ENCODE measurements at regions not wholly inside any gene's neighbourhood (a gene's known extent, or its start where the extent isn't known, plus 50 kb on each side); places are given as distances from the start of the nearest gene placed in this dataset.

- DNase-seq (ENCODE audit: low read depth in 1 of 2, low spot score in 1 of 2), result no peak
Measured at GRCh38 chr12:24102676-24103075, 153.2 kb upstream of the SOX5 start.

DNA sequence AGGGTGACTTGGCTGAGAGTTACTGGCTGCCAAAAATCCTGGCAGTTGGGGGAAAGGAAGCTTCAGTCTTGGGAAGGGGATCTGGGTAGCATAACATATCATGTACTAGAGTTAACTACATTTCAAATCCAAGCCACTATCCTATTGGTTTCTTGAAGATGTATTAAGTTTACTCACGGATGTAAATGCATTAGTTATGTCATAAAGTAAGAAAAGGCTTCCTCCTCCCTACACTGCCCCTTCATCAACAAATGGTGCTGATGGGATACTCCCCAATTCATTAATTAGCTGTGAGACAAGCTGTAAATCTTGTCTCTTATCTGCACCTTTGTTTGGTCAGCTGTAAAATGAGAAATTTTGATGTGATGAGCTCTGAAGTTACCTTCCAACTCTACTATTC lies 150.1 kb upstream of the SOX5 start:
- DNase-seq (ENCODE audit: low read depth in 1 of 2, low spot score in 1 of 2), result no peak

DNA sequence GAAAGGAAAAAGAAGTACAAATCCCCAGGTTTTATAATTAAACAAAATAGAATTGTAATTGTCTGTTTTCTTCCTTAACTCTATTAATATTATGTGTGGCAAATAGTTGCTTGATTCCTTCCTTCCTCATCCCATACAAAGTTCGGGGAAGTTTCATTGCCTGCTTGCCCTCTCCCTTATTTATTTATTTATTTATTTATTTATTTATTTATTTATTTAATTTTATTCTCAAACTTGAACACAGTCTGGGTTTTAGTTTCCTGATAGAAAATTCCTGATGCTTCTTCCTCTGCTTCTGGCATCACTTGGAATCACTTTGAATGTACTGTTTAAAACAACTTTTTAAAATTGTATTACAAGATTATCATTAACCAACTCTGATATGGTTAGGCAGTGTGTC lies 145.8 kb upstream of the SOX5 start:
- DNase-seq (ENCODE audit: low read depth in 1 of 2, low spot score in 1 of 2), result no peak

GRCh38 chr12:24089510-24089890 lies 140.0 kb upstream of the SOX5 start:
- no peak for DNase-seq (ENCODE audit: low read depth in 1 of 2, low spot score in 1 of 2)

DNA sequence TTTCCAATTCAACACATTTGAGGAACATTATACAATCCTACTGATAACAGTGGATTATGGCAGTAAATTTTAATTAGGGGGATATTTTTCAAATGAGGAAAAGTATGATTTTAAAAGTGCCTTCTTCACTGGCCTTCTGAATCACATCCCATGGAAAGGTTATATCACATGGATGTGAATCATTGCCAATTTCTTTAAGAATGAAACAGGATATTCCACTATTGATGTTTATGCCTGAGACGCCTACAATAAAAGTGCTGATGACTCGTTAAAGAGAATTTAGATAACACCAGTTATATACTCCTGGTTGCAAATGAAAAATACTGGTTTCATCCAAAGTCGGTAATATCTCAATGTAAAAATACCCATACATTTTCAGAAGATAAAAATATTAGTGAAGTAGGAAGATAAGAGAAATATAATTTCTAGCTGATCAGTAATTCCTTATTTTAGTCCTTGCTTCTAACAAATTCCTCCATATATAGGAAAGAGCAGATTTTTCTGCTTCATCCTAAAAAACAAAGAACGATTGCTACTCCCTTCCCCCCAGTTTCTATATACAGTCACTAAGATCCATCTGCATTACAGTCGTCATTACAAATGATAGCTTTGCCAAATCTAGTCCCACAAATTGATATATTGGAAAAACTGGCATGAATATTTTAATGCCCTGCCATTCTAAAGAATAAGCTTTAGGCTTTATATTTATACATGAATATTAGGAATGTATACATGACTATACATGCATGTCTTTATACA lies 139.5 kb upstream of the SOX5 start:
- DNase-seq (ENCODE audit: low read depth in 1 of 2, low spot score in 1 of 2), result no peak

DNA sequence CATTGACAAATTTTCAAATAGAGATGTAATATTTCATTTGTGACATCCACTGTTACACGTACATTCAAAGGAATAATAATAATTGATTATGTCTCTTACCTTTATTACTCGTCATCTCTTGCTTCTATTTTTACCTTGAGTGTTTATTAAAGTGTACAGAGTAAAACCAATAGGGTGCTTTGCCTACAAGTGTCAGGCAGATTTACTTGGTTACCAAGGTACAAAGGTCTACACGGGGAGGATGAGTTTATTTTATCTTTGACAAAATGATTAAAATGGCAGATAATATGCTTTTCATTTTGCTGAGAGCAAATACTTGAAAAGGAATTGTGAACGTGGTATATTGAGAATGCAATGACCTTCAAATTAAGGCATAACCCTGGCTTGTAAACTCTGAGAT lies 137.8 kb upstream of the SOX5 start:
- no peak for DNase-seq (ENCODE audit: low read depth in 1 of 2, low spot score in 1 of 2)

DNA sequence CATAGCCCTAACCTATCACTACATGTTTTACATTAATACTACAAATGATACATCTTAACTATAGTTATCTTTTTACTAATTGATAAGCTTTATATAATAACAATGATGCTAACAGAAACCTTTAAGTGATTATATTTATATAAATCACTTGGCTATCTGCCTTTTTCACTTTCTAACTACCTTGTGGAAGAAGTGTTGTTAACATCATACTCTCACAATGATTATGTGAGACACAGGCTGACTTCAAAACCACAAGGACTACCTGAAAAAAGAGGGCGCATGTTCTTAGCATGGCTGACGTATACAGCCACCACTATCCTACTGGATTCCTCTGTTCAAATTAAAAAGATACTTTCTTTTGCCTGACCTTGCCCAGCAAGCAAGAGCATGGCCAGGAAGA lies 135.3 kb upstream of the SOX5 start:
- DNase-seq (ENCODE audit: low read depth in 1 of 2, low spot score in 1 of 2), result no peak

GRCh38 chr12:24083838-24084237 lies 134.4 kb upstream of the SOX5 start:
- DNase-seq (ENCODE audit: low read depth in 1 of 2, low spot score in 1 of 2), result no peak

DNA sequence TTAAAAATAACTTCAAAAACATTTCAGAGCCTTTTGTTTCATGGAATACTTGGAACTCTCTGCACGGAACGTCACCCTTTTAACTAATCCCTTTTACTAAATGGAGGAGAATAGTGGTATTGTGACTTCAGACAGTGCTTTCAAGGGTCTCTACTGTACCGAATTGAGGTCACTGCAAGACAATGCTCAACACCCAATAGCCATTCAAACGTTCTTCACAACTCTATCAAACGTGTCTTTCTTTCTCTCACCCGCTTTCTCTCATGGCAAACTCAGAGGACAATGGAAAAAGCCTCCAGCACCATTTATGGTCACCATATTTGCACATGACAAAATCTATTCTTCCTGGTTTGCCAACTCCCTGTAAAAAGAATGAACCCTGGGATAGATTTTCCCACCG lies 132.1 kb upstream of the SOX5 start:
- no peak for DNase-seq (ENCODE audit: low read depth in 1 of 2, low spot score in 1 of 2)

DNA sequence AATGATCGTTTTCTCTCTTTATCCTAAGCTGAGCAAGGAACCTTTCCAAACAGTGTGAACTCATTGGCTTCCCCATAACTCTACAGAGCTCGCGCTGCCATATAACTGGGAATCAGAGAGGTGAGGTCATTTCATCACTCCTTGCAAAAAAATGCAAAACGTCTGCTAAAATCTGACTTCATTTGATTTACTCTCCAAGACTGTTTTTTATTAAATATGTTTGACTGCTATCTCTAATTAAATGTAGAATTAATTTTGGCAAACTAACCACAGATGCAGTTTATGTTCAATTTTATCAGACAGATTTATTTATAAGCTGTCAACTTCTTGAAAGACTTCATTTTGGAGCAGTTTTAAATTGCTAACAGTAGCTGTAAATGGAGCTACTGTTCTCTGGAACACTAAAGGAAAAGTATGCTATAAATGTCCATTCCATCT lies 131.6 kb upstream of the SOX5 start:
- DNase-seq (ENCODE audit: low read depth in 1 of 2, low spot score in 1 of 2), result no peak

GRCh38 chr12:24080465-24080864 lies 131.0 kb upstream of the SOX5 start:
- DNase-seq (ENCODE audit: low read depth in 1 of 2, low spot score in 1 of 2), result no peak

- no peak for DNase-seq (ENCODE audit: low read depth in 1 of 2, low spot score in 1 of 2)
Measured at GRCh38 chr12:24079083-24079482, 129.6 kb upstream of the SOX5 start.

DNA sequence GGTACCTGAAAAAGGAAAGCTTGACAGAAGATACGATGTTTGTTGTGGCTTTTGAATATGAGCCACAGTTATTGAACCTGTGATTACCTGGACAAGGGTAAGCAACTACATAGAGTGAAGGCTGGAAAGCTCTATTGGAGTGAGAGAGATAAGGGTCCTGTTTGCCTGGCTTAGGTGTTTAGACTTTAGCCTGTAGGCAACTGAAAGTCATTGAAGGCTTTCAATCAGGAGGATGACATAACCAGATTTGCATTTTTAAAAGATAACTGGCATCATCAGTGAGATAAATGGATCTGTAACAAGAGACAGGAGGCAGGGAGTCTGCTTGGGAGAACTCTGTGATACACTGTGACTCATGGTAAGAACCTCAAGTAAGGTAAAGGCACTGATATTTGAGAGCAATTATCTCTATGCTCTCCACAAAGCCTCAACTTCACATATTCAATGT lies 128.9 kb upstream of the SOX5 start:
- DNase-seq (ENCODE audit: low read depth in 1 of 2, low spot score in 1 of 2), result no peak

- no peak for DNase-seq (ENCODE audit: low read depth in 1 of 2, low spot score in 1 of 2)
Measured at GRCh38 chr12:24077161-24077560, 127.7 kb upstream of the SOX5 start.

DNA sequence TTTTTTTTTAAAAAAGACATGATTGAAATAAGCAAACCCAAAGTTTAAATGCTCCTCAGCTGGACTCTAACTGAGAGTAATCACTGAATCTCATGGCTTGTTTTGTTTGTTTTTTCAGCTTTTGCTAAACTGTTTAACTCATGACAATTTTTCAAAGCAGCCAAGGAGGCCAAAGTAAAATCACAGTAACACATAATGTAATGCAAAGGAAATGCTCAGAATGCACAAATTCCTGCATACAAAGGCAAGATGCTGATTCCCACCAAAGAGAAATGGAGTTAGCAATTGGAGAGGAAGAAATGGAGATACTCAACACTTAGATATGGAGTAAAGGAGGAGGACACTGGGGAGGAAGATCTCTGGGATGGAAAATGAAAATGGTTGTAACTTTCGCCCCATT lies 126.2 kb upstream of the SOX5 start:
- DNase-seq (ENCODE audit: low read depth in 1 of 2, low spot score in 1 of 2), result no peak

GRCh38 chr12:24073170-24073810 lies 123.8 kb upstream of the SOX5 start:
- DNase-seq (ENCODE audit: low read depth in 1 of 2, low spot score in 1 of 2), result no peak

- DNase-seq (ENCODE audit: low read depth in 1 of 2, low spot score in 1 of 2), result no peak
Measured at GRCh38 chr12:24072302-24072701, 122.8 kb upstream of the SOX5 start.

DNA sequence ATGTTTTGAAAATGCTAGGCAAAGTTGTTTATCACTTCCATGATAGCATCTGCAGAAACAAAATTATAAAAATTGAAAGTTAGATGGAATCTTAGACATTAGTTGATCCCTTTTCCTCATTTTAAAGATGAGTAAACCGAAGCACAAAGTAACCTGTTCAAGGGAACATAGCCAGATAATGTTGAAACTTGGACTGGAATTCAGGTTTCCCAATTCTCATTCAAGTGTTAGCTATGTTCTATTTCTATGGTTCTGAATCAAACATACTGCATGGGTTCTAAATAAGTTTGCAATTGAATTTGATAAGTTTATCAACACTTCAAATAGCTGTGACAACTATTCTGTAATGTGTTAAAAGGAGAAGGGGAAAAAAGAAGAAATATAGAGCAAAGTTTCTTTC lies 122.4 kb upstream of the SOX5 start:
- no peak for DNase-seq (ENCODE audit: low read depth in 1 of 2, low spot score in 1 of 2)

- no peak for DNase-seq (ENCODE audit: low read depth in 1 of 2, low spot score in 1 of 2)
Measured at GRCh38 chr12:24069532-24070395, 120.3 kb upstream of the SOX5 start.

DNA sequence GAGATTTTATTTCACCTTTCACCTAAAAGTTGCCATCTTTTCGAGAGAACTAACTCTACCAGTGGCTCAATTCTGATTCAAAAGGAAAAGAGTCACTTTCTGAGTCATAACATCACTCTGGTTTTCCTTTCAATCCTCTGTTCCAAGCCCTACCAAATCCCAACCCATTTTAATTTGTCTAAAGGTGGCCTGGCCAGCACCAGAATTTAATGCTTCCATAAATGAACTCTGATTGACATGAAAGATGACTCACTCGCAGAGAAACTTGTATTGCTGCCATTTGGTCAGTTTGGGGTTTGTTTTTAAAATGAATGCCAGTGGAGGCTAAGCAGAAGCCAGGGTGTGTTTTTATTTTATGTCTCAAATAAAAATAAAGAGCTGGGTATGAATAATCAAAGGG lies 117.4 kb upstream of the SOX5 start:
- DNase-seq (ENCODE audit: low read depth in 1 of 2, low spot score in 1 of 2), result no peak

- DNase-seq (ENCODE audit: low read depth in 1 of 2, low spot score in 1 of 2), result no peak
Measured at GRCh38 chr12:24066097-24066496, 116.6 kb upstream of the SOX5 start.

DNA sequence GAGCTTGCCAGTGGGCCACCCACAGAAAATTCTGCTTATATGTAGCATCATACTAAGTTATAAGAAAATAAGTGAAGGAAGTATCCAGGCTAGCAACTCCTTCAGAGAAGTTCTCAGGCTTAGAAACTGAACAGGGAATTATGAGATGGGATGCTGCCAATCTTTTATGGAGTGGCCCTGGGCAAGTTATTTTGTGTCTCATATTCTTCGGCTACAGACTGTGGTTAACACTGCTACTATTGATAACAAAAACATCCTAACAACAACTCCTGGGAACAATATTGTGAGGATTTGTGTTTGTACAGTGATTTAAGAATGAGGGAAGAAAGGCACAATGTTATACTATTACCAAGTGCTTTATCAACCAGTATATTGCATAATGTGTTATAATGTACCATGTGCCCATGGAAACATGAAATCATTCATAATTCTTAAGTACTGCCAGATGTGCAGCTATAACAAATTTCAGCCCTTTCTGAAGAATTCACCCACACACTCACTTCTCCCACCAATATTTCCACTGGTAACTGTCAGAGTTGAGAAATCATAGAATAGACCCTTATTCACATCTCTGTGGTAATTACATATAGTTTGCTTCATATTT lies 113.3 kb upstream of the SOX5 start:
- no peak for DNase-seq (ENCODE audit: low read depth in 1 of 2, low spot score in 1 of 2)

All from stimulated activated CD4-positive, alpha-beta T cell treated with anti-CD3 and anti-CD28 coated beads, Interleukin-15, amount 100 ng/mL, for 1 hour (primary cell).